GM12878 (cell line): ENCODE measurements at regions not wholly inside any gene's neighbourhood (a gene's known extent, or its start where the extent isn't known, plus 50 kb on each side); places are given as distances from the start of the nearest gene placed in this dataset.

Experiments
- ATAC-seq: fragments of 200-7000 bp; cut with Tn5 transposase; 3 replicates; pipeline ENCODE4 v1.9.1; 2020; ENCODE audit warnings: mild to moderate bottlenecking, moderate library complexity
- BruUV-seq: library from RNA; stranded (reverse); fragments of 400-500 nt; replicated peaks from 2 replicates; lab custom pipeline; 2021; lab: Mats Ljungman, UMichigan
- CTCF ChIA-PET: fragments of 300-600 bp; sonication (Branson Sonifier 250); formaldehyde crosslinking; extraction: SDS; loops from one replicate; lab custom pipeline; 2021; ENCODE audit warnings: inconsistent platforms; lab: Yijun Ruan, JAX
- POLR2A ChIA-PET: fragments of 350-600 bp; formaldehyde crosslinking; extraction: SDS; loops from one replicate; lab custom pipeline; 2021; ENCODE audit warnings: inconsistent platforms; lab: Charles Lee
- RAD21 ChIA-PET: fragments of 300-600 bp; sonication (Branson Sonifier 250); formaldehyde crosslinking; loops from one replicate; lab custom pipeline; 2023; ENCODE audit warnings: antibody characterized with exemption; ENCODE audit not compliant: unreplicated experiment; lab: Charles Lee
- SMC1A ChIA-PET: fragments of 300-600 bp; sonication (Branson Sonifier 250); formaldehyde crosslinking; loops from one replicate; lab custom pipeline; 2023; ENCODE audit not compliant: unreplicated experiment, uncharacterized antibody; lab: Charles Lee
- DNase-seq: peaks from one replicate; pipeline ENCODE4 v3.0.0-alpha.2; 2011; ENCODE audit warnings: low read depth, low spot score
- FAIRE-seq: peaks from 3 replicates; lab custom pipeline; 2011; peaks lifted over from hg19 to GRCh38; lab: Jason Lieb, UNC
- H2AFZ ChIP-seq: 2 replicates; pipeline ENCODE4 v1.6.0; 2011; ENCODE audit warnings: low read depth, low read length, control low read depth; ENCODE audit not compliant: control insufficient read depth
- H3K27ac ChIP-seq: 2 replicates; pipeline ENCODE4 v1.5.1; 2011; ENCODE audit warnings: control low read depth; ENCODE audit not compliant: control insufficient read depth, insufficient read depth
- H3K27me3 ChIP-seq, 2 experiments: replicated peaks in 1 of 2; 2 replicates each; pipeline versions ENCODE4 v1.6.0 to v1.6.1; 2011; ENCODE audit warnings: low read length in 1 of 2; ENCODE audit not compliant: control insufficient read depth in 2 of 2, insufficient read depth in 2 of 2
- H3K36me3 ChIP-seq, 2 experiments: 2 replicates each; pipeline ENCODE4 v1.5.1; 2011; ENCODE audit warnings: low read length in 1 of 2; ENCODE audit not compliant: control insufficient read depth in 2 of 2, insufficient read depth in 2 of 2
- H3K4me1 ChIP-seq: 2 replicates; pipeline ENCODE4 v1.6.1; 2011; ENCODE audit warnings: mild to moderate bottlenecking, low read length, moderate library complexity, mixed read lengths; ENCODE audit not compliant: control insufficient read depth, insufficient read depth
- H3K4me2 ChIP-seq: 2 replicates; pipeline ENCODE4 v1.6.0; 2011; ENCODE audit warnings: control low read depth; ENCODE audit not compliant: control insufficient read depth, insufficient read depth
- H3K4me3 ChIP-seq: fragments of 200-600 bp; sonication (generic); 2 replicates; pipeline ENCODE4 v1.5.1; 2016
- H3K79me2 ChIP-seq: 2 replicates; pipeline ENCODE4 v1.6.0; 2011; ENCODE audit warnings: low read length; ENCODE audit not compliant: control insufficient read depth, insufficient read depth
- H3K9ac ChIP-seq: 2 replicates; pipeline ENCODE4 v1.8.0; 2011; ENCODE audit warnings: low read length, control low read depth, mixed read lengths; ENCODE audit not compliant: control insufficient read depth, insufficient read depth
- H3K9me3 ChIP-seq: replicated peaks from 3 replicates; pipeline ENCODE4 v1.5.1; 2011; ENCODE audit warnings: mild to moderate bottlenecking, low read length; ENCODE audit not compliant: control insufficient read depth, insufficient read depth
- H4K20me1 ChIP-seq: 2 replicates; pipeline ENCODE4 v1.6.0; 2011; ENCODE audit not compliant: control insufficient read depth, insufficient read depth
- CTCF ChIP-seq, 3 experiments: IDR thresholded peaks in 2 of 3; conservative IDR thresholded peaks in 1 of 3; 2 replicates each; pipeline ENCODE4 v1.5.1; 2011; ENCODE audit warnings: low read depth in 3 of 3, low read length in 3 of 3, mild to moderate bottlenecking in 3 of 3, control low read depth in 2 of 3, moderate library complexity in 2 of 3, inconsistent platforms in 1 of 3, mixed read lengths in 1 of 3; ENCODE audit not compliant: control insufficient read depth in 2 of 3, insufficient read depth in 1 of 3; ENCODE audit errors: extremely low read depth in 1 of 3
- ELK1 ChIP-seq: IDR thresholded peaks from 2 replicates; pipeline ENCODE4 v1.6.1; 2012; ENCODE audit warnings: low read depth, low read length, improper control_type of control experiment
- EP300 ChIP-seq, 2 experiments: fragments of 150-350 bp in 1 of 2; IDR thresholded peaks; 2 replicates each; pipeline ENCODE4 v1.6.1; 2011 to 2012; ENCODE audit warnings: low read depth in 2 of 2, low read length in 2 of 2, borderline replicate concordance in 1 of 2, improper control_type of control experiment in 1 of 2, inconsistent platforms in 1 of 2; ENCODE audit not compliant: control insufficient read depth in 1 of 2
- HDAC2 ChIP-seq: fragments of 200-600 bp; sonication (generic); IDR thresholded peaks from 2 replicates; pipeline ENCODE4 v1.6.1; 2017
- MTA2 ChIP-seq: fragments of 450-650 bp; IDR thresholded peaks from 2 replicates; pipeline ENCODE4 v1.6.1; 2016; ENCODE audit warnings: low read depth, mild to moderate bottlenecking, moderate library complexity
- RAD21 ChIP-seq: IDR thresholded peaks from 2 replicates; pipeline ENCODE4 v1.6.1; 2011; ENCODE audit warnings: mild to moderate bottlenecking, low read depth, low read length, moderate library complexity; ENCODE audit not compliant: insufficient read depth
- SMC3 ChIP-seq: IDR thresholded peaks from 2 replicates; pipeline ENCODE4 v1.6.1; 2011; ENCODE audit warnings: low read length, improper control_type of control experiment, borderline replicate concordance
- SREBF2 ChIP-seq: IDR thresholded peaks from 2 replicates; pipeline ENCODE4 v1.6.1; 2012; ENCODE audit warnings: mild to moderate bottlenecking, low read length
- ZNF217 ChIP-seq: fragments of 450-650 bp; IDR thresholded peaks from 2 replicates; pipeline ENCODE4 v1.6.1; 2017; ENCODE audit warnings: antibody characterized with exemption, mild to moderate bottlenecking
- ZNF384 ChIP-seq: IDR thresholded peaks from 2 replicates; pipeline ENCODE4 v1.6.1; 2012; ENCODE audit warnings: low read depth, mild to moderate bottlenecking, low read length, improper control_type of control experiment, borderline replicate concordance
- WGBS: methylation state at CpG from one replicate; pipeline ENCODE4 v1.1.6; 2016; ENCODE audit warnings: low lambda C conversion rate; ENCODE audit not compliant: insufficient replicate concordance, insufficient coverage; ENCODE audit errors: missing lambda C conversion rate; 5-methylcytosine and 5-hydroxymethylcytosine counted together
- in situ Hi-C: fragments of 300-500 bp; cut with MboI; formaldehyde crosslinking; loops from 9 replicates; pipeline ENCODE4 v1.14.3; 2018; ENCODE audit warnings: mixed read lengths
- intact Hi-C: fragments of 100-400 bp; cut with micrococcal nuclease; formaldehyde crosslinking; loops from one replicate; pipeline ENCODE4 v1.14.2; 2022; ENCODE audit not compliant: unreplicated experiment

- 50% methylated on average over 4 of the region's 4 CpGs for WGBS
- DNase-seq, result no peak
- Histone ChIP-seq H3K4me2 (no peak overlapping the region), H3K27me3 (no peaks in the 10 kb centered on the region), H4K20me1 (no peaks in the 10 kb centered on the region), H3K79me2 (no peaks in the 10 kb centered on the region), H3K9ac (no peak overlapping the region), H3K4me3 (no peak overlapping the region), H3K4me1 (no peaks in the 10 kb centered on the region), H3K27ac (no peak overlapping the region), H3K36me3 (no peaks in the 10 kb centered on the region), H3K9me3 (no peaks in the 10 kb centered on the region), H2AFZ (no peak overlapping the region)
- BruUV-seq, result no TSS peak
- RAD21 ChIA-PET, result interaction anchor here (0.8 to 1.9 kb wide), 8 partner anchors 54 to 512 kb away, joined by 3 to 7 read pairs (median 4); no protein-coding TSS in a partner anchor
- in situ Hi-C loops, result no loop called here
- intact Hi-C loops, result loop anchor here (1.0 to 10.0 kb wide), 3 partner anchors 65 to 712 kb away; no protein-coding TSS in a partner anchor
- POLR2A ChIA-PET, result no interaction called here
- no peak for FAIRE-seq
- TF ChIP-seq HDAC2 (no peak), EP300 (IDR thresholded peaks at IDR 0.05; ENCODE audit: borderline replicate concordance in 1 of 2, control insufficient read depth in 1 of 2, low read depth in 2 of 2, low read length in 2 of 2) (no peak), SMC3 (peak; percentile 39; the same call in 1 of the 2 replicates), CTCF (IDR thresholded peaks at IDR 0.05 in 2 of 3, conservative IDR thresholded peaks at IDR 0.05 in 1 of 3; ENCODE audit: control insufficient read depth in 2 of 3, extremely low read depth in 1 of 3, insufficient read depth in 1 of 3, low read depth in 3 of 3, low read length in 3 of 3) (peak in 2 of 3 experiments; percentile 15 to 39; a peak in 2 of 6 replicates), ZNF217 (no peak), RAD21 (peak; percentile 61), SREBF2 (no peak), MTA2 (no peak), ELK1 (no peak), ZNF384 (no peak)
- peak; percentile 55 for ATAC-seq
- SMC1A ChIA-PET, result interaction anchor here (0.7 to 1.7 kb wide), 13 partner anchors 12 to 525 kb away, joined by 3 to 7 read pairs (median 3); no protein-coding TSS in a partner anchor
- CTCF ChIA-PET, result interaction anchor here (0.7 to 1.7 kb wide), 20 partner anchors 10 to 1026 kb away, joined by 3 to 9 read pairs (median 4); no protein-coding TSS in a partner anchor
Measured at GRCh38 chr9:99299211-99300102, 77.4 kb downstream of the SEC61B start.
